SH-SY5Y (cell line): ENCODE measurements at regions not wholly inside any gene's neighbourhood (a gene's known extent, or its start where the extent isn't known, plus 50 kb on each side); places are given as distances from the start of the nearest gene placed in this dataset.

ENCODE experiments used
- GATA2 ChIP-seq: IDR thresholded peaks from 2 replicates; pipeline ENCODE4 v1.6.1; 2011; ENCODE audit warnings: mild to moderate bottlenecking, low read depth, low read length
- GATA3 ChIP-seq: IDR thresholded peaks from 2 replicates; pipeline ENCODE4 v1.6.1; 2011; ENCODE audit warnings: low read depth, mild to moderate bottlenecking, low read length, moderate library complexity

- TF ChIP-seq GATA2 (no peak), GATA3 (no peak)
Measured at GRCh38 chr15:95519887-95520286, 810.6 kb upstream of the NR2F2 start.
